SK-N-SH treated with all-trans-retinoic acid at 6 μM for 48 hours (cell line): ENCODE measurements at regions not wholly inside any gene's neighbourhood (a gene's known extent, or its start where the extent isn't known, plus 50 kb on each side); places are given as distances from the start of the nearest gene placed in this dataset.

Experiments
- BACH2 ChIP-seq: fragments of 250-450 bp; sonication (Bioruptor Pico); IDR thresholded peaks from 2 replicates; pipeline ENCODE4 v1.9.0; 2021; ENCODE audit warnings: mild to moderate bottlenecking, borderline replicate concordance
- CREB5 ChIP-seq: fragments of 250-450 bp; sonication (Bioruptor Pico); IDR thresholded peaks from 2 replicates; pipeline ENCODE4 v1.5.1; 2020; ENCODE audit warnings: low read depth, mild to moderate bottlenecking, moderate library complexity
- CSDC2 ChIP-seq: fragments of 250-450 bp; sonication (Bioruptor Pico); IDR thresholded peaks from 2 replicates; pipeline ENCODE4 v1.5.0; 2020; ENCODE audit warnings: mild to moderate bottlenecking, moderate library complexity
- ESRRG ChIP-seq: fragments of 250-450 bp; sonication (Bioruptor Pico); IDR thresholded peaks from 2 replicates; pipeline ENCODE4 v1.6.1; 2021; ENCODE audit warnings: mild to moderate bottlenecking
- ISL1 ChIP-seq: fragments of 250-450 bp; sonication (Bioruptor Pico); IDR thresholded peaks from 2 replicates; pipeline ENCODE4 v2.1.2; 2022; ENCODE audit warnings: mild to moderate bottlenecking, moderate library complexity
- OSR1 ChIP-seq: fragments of 250-450 bp; sonication (Bioruptor Pico); IDR thresholded peaks from 2 replicates; pipeline ENCODE4 v1.8.0; 2022; ENCODE audit warnings: moderate library complexity, mild to moderate bottlenecking, inconsistent platforms
- PATZ1 ChIP-seq: fragments of 250-450 bp; sonication (Bioruptor Pico); IDR thresholded peaks from 2 replicates; pipeline ENCODE4 v1.8.0; 2020; ENCODE audit warnings: mild to moderate bottlenecking, moderate library complexity, borderline replicate concordance
- SNAI2 ChIP-seq: fragments of 250-450 bp; sonication (Bioruptor Pico); IDR thresholded peaks from 2 replicates; pipeline ENCODE4 v1.5.0; 2020; ENCODE audit warnings: mild to moderate bottlenecking, moderate library complexity
- TCF4 ChIP-seq: fragments of 250-450 bp; sonication (Bioruptor Pico); IDR thresholded peaks from 2 replicates; pipeline ENCODE4 v1.8.0; 2021; ENCODE audit warnings: mild to moderate bottlenecking, moderate library complexity, borderline replicate concordance
- ZC3H10 ChIP-seq: fragments of 250-450 bp; sonication (Bioruptor Pico); IDR thresholded peaks from 2 replicates; pipeline ENCODE4 v1.5.1; 2021; ENCODE audit warnings: mild to moderate bottlenecking, moderate library complexity
- ZFP30 ChIP-seq: fragments of 450-650 bp; formaldehyde crosslinking; IDR thresholded peaks from 2 replicates; pipeline ENCODE4 v1.5.0; 2022; ENCODE audit warnings: mild to moderate bottlenecking, moderate library complexity
- ZNF70 ChIP-seq: fragments of 450-650 bp; formaldehyde crosslinking; IDR thresholded peaks from 2 replicates; pipeline ENCODE4 v1.5.0; 2020; ENCODE audit warnings: mild to moderate bottlenecking, moderate library complexity
- TF ChIP-seq, protein P1 (sequence below): fragments of 250-450 bp; sonication (Bioruptor Pico); IDR thresholded peaks from 2 replicates; pipeline ENCODE4 v1.8.0; 2021; ENCODE audit warnings: low read depth, mild to moderate bottlenecking, moderate library complexity, borderline replicate concordance
- TF ChIP-seq, protein P2 (sequence below): fragments of 250-450 bp; sonication (Bioruptor Pico); IDR thresholded peaks from 2 replicates; pipeline ENCODE4 v1.5.1; 2021; ENCODE audit warnings: mild to moderate bottlenecking, moderate library complexity

DNA sequence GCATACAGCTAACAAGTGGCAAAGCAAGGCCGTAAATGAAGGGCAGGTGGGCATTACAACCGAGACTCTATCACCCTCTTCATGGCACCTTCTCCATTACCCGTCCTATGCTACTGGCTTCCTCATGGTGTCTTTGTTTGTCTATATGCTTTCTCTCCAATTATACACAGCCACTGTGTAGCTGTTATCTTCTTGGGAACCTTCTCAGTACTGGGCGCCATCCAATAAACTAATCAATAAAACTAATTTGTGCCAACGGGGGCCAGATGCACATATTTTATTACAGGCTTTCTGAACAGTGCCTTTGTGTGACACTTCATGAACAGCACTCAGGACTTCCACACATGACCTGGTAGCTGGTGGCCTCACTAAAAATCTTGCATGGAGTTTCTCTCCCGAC is 149.8 kb upstream of the PCSK2 start:
- TF ChIP-seq ZFP30 (CRISPR knock-in tag) = no peak
- no peak for TF ChIP-seq CREB5 (CRISPR knock-in tag)
- no peak for TF ChIP-seq CSDC2 (CRISPR knock-in tag)
- TF ChIP-seq, protein P1, sequence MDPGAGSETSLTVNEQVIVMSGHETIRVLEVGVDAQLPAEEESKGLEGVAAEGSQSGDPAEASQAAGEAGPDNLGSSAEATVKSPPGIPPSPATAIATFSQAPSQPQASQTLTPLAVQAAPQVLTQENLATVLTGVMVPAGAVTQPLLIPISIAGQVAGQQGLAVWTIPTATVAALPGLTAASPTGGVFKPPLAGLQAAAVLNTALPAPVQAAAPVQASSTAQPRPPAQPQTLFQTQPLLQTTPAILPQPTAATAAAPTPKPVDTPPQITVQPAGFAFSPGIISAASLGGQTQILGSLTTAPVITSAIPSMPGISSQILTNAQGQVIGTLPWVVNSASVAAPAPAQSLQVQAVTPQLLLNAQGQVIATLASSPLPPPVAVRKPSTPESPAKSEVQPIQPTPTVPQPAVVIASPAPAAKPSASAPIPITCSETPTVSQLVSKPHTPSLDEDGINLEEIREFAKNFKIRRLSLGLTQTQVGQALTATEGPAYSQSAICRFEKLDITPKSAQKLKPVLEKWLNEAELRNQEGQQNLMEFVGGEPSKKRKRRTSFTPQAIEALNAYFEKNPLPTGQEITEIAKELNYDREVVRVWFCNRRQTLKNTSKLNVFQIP (CRISPR knock-in tag) = no peak
- no peak for TF ChIP-seq OSR1 (CRISPR knock-in tag)
- TF ChIP-seq ISL1 (CRISPR knock-in tag) = no peak
- no peak for TF ChIP-seq BACH2 (CRISPR knock-in tag)
- TF ChIP-seq SNAI2 (CRISPR knock-in tag) = no peak
- TF ChIP-seq, protein P2, sequence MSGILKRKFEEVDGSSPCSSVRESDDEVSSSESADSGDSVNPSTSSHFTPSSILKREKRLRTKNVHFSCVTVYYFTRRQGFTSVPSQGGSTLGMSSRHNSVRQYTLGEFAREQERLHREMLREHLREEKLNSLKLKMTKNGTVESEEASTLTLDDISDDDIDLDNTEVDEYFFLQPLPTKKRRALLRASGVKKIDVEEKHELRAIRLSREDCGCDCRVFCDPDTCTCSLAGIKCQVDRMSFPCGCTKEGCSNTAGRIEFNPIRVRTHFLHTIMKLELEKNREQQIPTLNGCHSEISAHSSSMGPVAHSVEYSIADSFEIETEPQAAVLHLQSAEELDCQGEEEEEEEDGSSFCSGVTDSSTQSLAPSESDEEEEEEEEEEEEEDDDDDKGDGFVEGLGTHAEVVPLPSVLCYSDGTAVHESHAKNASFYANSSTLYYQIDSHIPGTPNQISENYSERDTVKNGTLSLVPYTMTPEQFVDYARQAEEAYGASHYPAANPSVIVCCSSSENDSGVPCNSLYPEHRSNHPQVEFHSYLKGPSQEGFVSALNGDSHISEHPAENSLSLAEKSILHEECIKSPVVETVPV = no peak
- no peak for TF ChIP-seq PATZ1
- TF ChIP-seq ZC3H10 = no peak
- TF ChIP-seq TCF4 (CRISPR knock-in tag) = no peak
- no peak for TF ChIP-seq ESRRG (CRISPR knock-in tag)
- TF ChIP-seq ZNF70 = no peak
